ENCODE measurements at regions not wholly inside any gene's neighbourhood (a gene's known extent, or its start where the extent isn't known, plus 50 kb on each side); places are given as distances from the start of the nearest gene placed in this dataset.

DNA sequence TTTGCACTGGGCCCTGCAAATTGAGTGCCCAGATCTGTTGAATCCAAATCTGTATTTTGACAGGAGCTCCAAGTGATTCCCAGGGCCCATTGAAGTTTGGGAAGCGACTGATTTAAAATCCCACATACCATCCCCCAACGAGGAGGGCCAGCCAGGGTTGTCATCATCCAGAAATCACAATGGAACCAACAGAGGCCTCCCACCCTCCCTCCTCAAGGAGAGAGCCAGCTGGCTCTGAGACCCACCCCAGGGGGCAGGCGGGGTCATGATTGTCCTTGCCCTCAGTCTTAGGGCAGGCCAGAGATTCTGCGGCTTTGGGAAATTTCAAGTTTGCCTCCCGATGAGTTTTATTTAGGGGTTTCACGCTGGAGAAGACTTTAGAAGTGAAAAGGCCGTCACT, 358.2 kb downstream of the MN1 start:
- TF ChIP-seq, protein P1, sequence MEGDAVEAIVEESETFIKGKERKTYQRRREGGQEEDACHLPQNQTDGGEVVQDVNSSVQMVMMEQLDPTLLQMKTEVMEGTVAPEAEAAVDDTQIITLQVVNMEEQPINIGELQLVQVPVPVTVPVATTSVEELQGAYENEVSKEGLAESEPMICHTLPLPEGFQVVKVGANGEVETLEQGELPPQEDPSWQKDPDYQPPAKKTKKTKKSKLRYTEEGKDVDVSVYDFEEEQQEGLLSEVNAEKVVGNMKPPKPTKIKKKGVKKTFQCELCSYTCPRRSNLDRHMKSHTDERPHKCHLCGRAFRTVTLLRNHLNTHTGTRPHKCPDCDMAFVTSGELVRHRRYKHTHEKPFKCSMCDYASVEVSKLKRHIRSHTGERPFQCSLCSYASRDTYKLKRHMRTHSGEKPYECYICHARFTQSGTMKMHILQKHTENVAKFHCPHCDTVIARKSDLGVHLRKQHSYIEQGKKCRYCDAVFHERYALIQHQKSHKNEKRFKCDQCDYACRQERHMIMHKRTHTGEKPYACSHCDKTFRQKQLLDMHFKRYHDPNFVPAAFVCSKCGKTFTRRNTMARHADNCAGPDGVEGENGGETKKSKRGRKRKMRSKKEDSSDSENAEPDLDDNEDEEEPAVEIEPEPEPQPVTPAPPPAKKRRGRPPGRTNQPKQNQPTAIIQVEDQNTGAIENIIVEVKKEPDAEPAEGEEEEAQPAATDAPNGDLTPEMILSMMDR (IDR thresholded peaks at IDR 0.05), result no peak
- TF ChIP-seq EZH2 (IDR thresholded peaks at IDR 0.05; ENCODE audit: borderline replicate concordance, insufficient read depth, low read depth, low read length, poor library complexity, severe bottlenecking), result no peak
